Dedifferentiated amniotic fluid mesenchymal stem cell (primary cell): ENCODE measurements at regions not wholly inside any gene's neighbourhood (a gene's known extent, or its start where the extent isn't known, plus 50 kb on each side); places are given as distances from the start of the nearest gene placed in this dataset.

Source experiments
- DNase-seq: peaks from one replicate; pipeline ENCODE4 v3.0.0-alpha.2; 2016; ENCODE audit errors: extremely low spot score

DNA sequence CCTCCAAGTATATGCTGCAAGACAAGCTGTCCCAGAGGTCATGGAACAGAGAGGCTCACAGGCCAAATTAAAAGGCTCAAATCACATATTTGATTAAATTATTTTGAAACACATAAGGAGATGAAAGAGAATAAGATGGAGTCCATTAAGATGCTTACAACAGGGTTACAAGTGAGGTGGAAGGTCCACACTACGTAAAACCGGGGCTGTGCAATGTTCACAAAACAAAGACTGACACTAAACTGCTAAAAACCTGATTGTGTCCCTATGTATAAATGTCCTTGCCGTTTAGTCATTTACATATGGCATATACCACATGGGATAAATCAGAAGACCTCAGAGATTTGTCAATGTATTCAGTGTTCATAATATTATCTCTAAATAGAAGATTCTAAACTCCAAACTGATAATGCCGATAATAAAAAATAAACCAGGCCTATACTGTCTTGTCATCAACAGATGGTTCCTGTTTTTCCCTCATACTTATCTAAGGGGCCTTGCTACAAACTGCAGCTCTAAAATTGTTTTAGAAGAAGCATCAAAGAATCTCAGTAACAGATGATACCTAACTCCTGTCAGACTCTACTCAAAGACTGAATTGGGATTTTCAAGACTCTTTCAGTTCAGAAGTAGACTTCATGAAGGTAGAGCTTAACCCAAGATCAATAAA lies 51.8 kb upstream of the RIPOR2 start:
- DNase-seq = no peak

DNA sequence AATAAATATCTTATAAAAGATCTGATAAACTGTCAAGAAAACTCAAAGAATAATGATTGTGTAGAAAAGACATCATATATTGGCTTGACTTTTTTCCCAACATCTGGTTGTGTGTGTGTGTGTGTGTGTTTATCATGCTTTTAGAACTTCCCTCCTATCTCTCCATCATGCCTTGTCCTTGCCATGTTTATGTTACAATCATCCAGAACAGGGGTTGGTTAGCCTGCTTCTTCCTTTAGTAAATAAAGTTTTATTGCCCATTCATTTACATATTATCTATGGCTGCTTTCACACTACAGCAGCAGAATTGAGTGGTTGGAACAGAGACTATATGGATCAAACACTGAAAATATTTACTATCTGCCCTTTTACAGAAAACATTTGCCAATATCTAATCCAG lies 52.8 kb upstream of the RIPOR2 start:
- DNase-seq = no peak

DNA sequence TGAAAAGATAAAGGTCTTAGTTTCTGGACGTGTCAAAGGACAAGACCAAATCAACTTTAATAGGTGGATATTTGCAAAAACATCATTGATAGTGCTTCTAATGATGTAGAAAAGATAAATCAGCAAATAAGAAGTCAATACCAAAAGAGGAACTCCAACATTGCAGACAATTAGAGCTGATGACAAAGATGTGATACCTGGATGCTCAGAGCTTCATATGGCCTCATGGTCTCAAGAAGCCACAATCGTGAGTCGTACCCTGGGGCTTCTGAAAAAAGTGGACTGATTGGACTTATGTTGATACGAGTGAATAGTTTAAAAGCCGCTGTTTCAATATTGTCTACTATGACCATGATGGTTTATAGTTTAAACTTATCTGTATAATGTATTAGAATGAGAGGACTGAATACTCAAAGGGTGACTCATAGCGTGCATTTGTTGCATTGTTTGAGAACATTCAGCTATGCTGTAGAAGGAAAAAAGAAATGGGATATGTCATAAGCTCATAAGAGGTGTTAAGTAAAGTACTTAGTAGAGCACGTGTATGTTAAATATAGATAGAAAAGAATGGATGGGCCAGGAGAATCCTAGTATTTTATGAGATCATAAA lies 54.6 kb upstream of the RIPOR2 start:
- no peak for DNase-seq

DNA sequence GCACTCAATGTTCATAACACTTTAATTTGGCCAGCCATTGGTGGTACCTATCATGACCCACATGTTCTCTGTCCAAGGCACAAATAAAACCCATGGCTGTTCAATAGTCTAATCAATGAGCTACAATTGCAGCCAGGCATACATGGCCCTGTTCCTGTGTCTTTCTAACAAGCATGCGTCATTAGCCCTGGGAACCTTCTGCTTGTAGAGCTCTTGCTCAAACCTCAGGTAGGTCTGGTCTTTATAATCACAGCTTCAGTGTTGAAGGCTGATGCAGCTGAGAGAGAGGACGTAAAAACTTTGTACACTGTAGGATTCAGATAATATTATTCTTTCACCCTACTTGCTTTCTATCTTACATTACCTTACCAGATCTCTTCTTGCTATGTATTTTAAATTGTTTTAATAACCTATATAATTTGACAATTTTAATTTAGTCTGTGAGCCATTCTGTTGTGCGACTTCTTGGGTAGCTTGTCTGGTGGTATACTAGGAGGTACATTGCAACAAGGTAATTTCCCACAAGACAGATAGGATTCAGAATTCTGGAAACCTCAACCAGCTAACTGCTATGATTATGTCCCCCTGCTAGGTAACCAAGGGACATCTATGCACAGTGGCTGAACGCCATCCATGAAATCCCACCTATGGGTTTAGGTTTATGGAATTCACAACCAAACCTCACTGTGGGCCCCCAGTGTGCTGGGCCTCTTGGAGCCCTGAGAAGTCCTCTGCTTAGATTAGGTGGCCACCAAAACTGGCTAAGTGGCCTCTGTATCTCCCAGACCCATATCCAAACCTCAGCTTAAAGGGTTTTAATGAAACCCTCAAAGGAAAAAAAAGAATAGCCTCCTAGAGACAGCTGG lies 55.4 kb upstream of the RIPOR2 start:
- no peak for DNase-seq

DNA sequence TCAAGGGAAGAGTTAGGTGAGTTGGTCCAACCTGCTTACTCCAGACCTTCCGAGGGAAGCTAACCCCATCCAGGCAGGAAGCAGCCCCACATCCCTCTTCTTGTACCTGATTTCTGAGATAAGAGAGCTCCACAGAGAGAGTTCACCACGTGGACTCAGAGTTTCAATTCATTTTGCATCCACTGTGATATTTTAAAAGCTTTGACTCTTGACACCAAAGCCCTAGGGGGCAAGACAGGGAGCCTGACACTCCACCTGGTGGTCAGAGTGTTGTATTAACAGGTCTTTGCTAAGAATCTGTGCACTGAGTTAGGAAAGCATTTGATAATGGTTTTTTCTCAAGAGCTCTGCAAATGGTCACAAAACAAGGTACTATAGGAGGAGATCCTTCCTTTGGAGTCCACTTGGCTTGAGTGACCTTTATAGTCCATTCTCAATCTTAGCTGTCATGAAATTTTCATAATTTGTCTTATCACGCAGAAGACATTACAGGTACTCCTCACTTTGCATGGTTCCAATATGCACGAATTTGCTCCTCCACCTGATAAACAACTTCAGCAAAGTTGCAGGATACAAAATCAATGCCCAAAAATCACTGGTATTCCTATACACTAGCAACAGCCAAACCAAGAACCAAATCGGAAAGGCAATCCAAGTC lies 56.2 kb upstream of the RIPOR2 start:
- DNase-seq = no peak

DNA sequence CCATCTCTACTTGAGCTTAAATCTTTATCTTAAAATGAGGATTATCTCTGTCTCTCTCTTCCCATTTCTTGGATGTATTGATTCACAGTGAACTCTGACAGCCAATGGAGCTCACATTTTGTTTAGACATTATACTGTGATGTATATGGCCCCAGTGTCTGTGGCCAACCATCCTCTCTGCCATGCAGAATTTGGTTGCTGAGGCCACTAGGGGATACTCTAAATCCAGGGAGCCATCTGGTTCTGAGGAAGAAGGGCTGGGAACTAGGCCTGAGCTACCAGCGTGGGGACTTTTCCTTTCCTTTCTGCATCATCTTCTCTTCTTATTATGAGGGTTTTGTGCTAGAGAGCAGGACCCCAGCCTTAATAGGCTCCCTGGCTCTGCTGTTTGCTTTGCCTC lies 59.1 kb upstream of the RIPOR2 start:
- DNase-seq = no peak

DNA sequence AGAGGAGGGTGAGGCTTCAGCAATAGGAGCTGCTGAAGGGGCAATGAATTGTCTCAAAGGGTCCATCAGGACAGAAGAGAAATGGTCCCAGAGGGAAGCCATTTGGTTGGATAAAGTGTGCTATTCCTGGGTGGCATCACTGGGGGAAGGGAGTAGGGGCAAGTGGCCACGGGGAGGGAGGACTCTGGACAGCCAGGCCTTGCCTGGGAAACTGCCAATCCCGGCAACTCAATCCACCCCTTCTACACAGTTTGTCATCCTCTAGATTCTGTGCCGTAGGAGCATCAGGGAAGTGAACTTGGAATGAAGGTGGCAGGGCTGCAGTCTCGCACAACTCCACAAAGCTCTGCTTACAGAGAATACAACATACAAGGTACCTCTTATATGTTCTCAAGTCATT lies 59.5 kb upstream of the RIPOR2 start:
- DNase-seq = no peak

DNA sequence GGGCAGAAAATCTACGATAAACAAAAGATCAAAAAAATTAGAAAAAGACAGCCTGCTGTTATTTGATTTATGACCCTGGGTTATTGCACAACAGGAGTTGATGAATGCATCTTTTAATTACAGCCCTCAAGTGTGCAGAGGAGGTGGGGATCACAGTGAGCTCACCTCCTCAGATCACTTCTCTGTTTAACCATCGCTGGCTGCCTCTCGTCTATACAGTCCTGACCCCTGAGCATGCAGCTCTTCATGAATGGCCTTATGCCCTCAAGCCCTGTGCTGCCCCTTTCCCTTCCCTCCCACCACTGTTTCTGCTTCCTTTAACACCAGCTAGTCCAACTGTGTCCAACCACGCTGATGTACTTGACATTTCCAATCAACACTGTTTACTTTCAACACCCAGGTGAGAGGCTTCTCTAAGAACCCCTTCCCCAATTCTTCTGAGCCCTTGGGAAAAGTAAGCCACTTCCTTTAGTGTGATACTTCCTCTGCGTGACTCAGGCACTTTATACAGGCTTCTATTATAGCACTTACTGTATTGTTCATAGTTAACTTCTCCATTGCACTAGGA lies 60.6 kb upstream of the RIPOR2 start:
- DNase-seq = no peak

DNA sequence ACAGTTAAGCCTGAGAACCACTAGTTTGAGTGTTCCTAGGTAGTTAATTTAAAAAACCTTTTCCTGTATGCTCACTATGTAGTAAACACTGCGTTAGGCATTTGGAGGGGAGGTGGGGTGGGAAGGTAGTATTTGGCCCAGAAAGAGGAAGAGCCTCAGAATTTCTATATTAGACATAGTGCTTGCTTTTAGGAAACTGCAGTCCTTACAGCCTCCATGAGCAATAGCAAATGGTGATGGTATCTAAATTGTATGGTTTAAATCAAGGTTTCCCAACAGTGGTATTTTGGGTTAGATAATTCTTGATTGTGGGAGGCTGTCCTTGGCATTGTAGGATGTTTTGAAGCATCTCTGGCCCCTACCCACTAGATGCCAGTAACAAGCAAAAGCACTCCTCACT lies 61.5 kb upstream of the RIPOR2 start:
- DNase-seq = no peak

DNA sequence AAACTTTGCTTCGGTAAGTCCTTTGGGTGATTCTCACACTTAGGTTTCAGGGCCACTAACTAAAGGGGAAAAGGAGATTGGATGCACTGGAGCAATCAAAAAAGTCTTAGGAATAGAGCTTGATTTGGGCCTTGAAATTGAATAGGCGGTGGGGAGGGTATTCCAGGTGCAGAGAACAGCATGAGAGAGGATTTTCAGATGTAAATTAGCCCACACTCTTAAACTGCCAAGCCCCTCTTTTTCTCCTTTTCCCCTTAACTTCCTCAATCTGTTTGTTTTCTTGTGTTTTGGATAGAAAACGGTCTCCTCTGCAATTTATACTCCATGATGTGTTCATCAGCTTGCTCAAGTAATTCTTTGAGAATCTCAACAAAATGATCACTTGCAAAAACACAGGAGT lies 62.1 kb upstream of the RIPOR2 start:
- DNase-seq = no peak

DNA sequence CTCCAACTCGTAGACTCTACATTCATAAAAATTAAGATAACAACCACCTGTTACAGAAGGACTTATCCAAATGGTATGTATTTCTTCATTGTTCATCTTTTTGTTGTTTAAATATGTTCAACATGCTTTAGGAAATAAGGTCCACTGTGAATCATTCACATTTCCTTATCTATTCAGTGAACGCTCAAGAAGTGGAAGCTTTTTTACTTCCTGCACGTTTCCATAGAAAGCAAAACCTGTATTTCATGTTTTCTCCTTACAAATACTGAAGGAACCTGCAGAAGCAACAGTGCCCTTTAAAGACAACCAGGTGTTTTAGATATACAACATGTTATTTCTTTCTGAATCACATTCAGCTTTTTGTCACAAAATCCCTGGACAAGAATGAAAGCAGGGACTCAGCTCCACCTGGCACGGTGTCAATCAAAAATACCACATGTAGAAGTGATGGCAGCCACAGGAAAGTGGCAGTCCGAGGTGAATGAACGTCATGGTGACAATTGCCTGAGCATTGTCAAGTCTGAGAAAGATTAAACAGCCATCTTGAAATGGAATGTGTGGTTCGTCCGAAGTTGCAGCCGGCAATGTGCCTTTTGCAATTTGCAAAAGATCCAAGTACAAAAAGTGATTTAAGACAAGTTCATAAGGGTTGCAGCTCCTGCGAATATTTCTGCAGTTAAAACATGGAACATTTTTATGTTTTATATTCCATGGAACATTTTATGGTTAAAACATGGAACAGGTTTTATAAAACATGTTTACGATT lies 66.7 kb upstream of the RIPOR2 start:
- DNase-seq = no peak

DNA sequence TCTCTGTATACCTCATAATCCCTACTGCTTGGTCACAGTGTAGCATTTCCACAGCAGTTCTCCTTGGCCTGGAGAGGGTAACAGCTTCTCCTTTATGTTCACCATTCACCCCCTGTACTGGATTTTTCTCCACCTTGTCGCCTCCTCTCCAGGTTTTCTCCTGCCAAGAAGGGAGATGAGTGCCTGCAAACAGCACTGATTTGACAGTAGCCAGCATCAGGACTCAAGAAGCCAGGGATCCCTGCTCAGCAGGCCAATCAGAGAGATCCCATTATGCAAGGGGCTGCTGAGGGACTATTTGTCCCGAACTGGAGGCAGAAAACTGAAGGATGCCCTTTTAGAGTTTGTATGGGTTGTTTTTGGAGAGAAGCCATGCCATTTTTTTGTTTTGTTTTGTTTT lies 68.6 kb upstream of the RIPOR2 start:
- no peak for DNase-seq

DNA sequence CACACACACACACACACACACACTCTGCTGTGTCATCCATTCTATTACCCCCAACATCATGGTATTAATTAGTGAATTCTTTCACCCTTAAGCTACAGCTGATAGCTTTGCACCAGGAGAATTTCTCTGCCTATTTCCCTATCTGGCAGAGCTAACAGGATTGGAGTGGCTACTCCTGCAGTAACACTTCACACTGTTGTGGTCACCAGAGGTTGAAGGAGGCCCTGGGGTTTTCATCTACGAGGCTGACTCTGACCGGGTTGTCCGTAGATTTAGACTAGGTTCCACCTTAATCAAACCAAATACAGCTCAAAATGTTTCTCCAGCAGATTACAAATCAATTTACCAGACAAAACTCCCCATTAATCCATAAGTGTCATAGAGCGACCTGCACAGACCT lies 69.2 kb upstream of the RIPOR2 start:
- DNase-seq = no peak

DNA sequence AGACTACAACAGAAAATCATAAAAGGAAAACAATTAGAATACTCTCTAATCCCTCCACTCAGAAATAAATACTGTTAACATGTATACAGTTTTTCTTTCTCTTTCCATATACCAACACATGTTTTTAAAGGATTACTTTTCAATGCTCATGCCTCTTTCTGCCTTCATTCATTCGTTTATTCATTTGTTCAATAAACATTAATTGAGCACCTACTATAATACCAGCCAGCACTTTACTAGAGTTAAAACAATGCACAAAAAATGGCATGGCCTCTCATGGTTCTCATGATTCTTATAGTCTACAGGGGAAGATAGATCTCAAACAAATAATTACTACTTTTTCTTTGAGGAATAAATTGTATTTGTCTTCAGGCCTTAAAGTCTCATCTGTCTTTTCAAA lies 70.3 kb upstream of the RIPOR2 start:
- DNase-seq = no peak

DNA sequence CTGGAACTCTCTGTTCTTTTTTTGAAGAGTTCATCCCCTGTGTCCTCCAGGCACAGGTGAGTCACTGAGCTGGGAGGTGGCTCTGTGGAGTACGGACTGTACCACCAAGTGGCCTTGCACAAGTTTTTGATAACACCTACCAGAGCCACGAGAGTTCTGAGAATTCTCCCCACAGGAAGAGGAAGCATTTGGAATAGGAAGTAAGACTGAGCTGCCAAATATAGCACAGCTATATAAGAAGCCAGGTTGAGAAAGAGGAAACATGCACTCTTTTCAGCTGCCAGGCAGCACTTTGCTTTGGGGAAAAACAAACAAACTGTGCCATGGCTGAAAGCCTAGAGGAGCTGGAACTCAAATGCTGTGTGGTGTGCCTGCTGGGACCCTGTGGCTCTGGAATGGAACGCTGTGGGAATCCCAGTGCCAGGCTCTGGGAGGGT lies 70.8 kb upstream of the RIPOR2 start:
- no peak for DNase-seq

DNA sequence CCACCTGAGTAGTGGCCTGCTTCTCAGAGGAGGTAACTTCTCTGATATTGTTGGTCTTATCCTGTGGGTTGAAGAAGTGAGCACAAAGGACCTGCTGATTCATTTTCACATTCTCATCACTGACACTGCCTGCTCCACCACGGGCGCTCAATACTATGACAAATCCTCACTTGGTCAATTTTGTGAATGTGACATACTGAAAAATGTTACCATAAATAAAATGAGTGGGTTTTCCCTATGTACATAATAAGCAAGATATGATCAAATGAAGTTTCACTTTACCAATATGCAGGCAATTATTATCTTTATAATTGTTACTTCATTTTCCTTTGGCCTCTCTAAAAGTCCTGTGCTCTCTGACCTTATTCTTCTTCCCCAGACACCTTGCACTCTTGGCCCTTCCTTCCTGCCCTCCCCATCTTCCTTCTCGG lies 71.5 kb upstream of the RIPOR2 start:
- no peak for DNase-seq

DNA sequence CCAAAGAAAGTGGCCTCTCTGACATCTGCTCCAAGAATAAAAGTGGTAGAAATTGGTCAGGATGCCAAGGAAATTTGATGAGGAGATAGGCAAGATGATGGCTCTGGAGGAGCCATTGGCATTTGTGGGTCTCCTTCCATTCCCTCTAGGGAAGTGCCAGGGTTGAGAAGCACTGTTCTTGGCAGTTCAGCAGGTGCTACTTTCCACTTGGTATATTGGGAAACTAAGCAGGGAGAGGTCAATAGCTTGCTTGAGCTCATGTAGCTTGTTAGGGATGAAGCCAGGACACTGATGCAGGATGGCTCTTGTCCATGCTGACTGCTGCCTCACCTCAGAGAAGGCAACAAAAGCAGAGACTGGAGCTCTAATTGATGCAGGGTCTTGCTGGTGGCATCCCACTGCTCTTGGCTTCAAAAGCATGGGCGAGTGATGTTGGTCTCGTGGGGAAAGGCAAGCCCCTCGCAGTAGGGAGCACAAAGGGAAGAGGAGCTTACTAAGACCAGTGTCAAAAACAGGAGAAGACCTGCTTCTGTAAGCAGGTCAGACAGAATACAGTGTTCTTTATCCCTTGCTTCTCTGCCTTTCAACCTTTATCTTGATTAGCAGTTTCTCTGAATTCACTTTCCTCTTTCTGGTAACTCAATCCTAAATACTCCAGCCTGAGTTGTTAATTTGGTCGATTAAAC lies 73.1 kb upstream of the RIPOR2 start:
- DNase-seq = no peak

DNA sequence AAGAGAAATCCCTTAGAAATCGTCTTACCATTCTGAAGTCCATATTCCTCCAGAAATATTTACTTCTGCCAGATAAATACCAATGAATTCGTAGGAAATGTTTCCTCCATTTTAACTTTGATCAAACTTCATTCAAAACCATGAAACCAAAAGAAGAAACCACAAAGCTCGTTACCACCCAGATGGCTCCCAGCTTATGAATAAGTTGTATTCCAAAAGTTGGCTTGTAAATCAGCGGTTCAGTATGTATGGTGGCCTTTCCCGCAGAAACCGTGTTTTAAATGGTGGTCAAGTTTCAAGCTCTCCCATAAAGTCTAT lies 73.6 kb upstream of the RIPOR2 start:
- DNase-seq = no peak

DNA sequence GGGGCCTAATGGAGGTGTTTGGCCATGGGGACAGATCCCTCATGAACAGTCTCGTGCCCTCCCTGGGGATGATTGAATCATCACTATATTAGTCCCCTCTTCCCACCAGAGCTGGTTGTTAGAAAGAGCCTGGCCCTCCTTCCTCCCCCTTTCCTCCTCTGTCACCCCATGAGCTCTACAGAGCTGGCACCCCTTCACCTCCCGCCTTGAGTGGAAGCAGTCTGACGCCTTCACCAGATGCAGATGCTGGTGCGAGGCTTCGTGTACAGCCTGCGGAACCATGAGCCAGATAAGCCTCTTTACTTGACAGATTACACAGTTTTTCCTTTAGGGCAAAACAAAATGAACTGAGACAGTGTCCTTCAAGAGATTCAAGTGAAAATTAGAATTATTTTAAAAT lies 74.4 kb upstream of the RIPOR2 start:
- no peak for DNase-seq

DNA sequence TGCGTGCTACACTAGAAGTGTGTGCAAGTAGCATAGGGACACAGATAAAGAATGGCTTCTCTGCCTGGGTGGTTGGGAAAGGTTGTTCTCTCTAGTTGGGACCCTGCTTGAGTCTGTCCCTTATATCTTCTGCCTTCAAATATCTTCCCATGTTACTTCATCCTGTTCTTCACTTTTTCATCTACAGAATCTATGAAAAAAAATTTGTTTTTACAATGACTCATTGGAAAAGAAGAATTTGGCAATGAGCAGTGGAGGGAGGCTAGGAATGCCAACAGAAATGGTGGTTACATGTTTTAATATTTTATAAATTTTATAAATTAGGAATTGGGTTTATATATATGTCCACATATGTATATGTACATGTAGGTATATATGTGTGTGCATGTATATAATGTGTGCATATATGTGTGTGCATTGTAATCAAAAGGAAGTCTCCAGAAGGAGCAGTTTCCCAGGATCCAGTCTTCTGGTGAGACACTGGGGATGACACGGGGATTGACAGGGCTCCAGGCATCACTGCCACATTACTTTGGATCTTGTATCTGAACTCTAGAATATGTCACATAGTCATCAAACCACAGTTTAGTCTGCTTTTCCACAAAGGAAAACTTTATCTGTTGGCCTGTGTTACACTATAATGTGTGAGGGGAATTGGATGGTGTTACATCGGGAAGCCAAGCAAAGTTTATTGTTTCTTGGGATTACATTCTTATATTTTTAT lies 75.3 kb upstream of the RIPOR2 start:
- peak; percentile 49 for DNase-seq
